Epithelial cell of proximal tubule (primary cell): ENCODE measurements at regions not wholly inside any gene's neighbourhood (a gene's known extent, or its start where the extent isn't known, plus 50 kb on each side); places are given as distances from the start of the nearest gene placed in this dataset.

Source experiments
- DNase-seq: peaks from one replicate; pipeline ENCODE4 v3.0.0-alpha.2; 2011; ENCODE audit warnings: low read depth
- H3K4me3 ChIP-seq: 2 replicates; pipeline ENCODE4 v1.5.1; 2011; ENCODE audit warnings: low read depth, mild to moderate bottlenecking, low read length
- CTCF ChIP-seq: conservative IDR thresholded peaks from 2 replicates; pipeline ENCODE4 v1.5.1; 2012; ENCODE audit warnings: low read depth, mild to moderate bottlenecking, low read length

GRCh38 chr14:82445810-82446570 is 912.3 kb upstream of the SEL1L start:
- no peak overlapping the region for H3K4me3 ChIP-seq
- no peak for DNase-seq
- TF ChIP-seq CTCF: no peak

DNA sequence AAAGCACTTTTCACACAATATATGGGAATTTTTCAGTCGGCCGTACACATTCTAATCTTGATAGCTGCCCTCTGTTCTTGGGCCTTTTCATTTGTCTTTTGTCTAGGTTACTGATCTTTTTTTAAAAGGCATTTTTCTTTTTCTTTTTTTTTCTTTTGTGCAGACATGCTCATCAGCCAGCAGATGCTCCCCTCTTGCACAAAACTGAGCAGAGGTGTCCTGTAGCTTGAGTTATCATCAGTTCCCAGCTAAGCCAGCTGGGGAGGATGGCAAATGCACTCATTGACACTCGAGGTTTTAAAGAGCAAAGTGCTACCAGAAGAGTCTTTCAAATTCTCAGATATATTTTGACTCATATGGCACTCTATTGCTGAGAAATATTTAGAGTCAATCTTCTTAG is 913.9 kb upstream of the SEL1L start:
- no peak overlapping the region for H3K4me3 ChIP-seq
- no peak for TF ChIP-seq CTCF
- DNase-seq: no peak

GRCh38 chr14:82449926-82450468 is 916.3 kb upstream of the SEL1L start:
- no peak for TF ChIP-seq CTCF
- H3K4me3 ChIP-seq: no peak overlapping the region

DNA sequence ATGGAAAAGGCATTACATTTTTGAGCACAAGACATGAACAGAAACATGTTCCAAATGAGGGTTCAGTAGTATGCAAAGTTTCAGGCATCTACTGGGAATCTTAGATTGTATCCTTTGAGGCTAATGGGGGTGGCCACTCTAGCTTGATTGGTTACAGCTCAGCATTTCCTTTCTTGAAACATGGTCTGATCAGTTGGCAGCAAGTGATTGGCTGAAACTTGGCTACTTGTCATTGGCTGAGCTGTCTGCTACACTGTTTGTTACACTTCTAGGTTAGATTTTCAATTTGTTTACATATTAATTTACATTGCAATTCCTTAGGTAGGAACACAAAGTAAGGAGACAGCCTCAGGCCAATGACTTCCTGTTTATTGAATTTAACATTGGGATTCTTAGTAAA is 918.0 kb upstream of the SEL1L start:
- H3K4me3 ChIP-seq: no peak overlapping the region
- TF ChIP-seq CTCF: no peak
- no peak for DNase-seq

More at GRCh38 chr14:82449926-82450468, 916.3 kb upstream of the SEL1L start:
- no peak for DNase-seq

DNA sequence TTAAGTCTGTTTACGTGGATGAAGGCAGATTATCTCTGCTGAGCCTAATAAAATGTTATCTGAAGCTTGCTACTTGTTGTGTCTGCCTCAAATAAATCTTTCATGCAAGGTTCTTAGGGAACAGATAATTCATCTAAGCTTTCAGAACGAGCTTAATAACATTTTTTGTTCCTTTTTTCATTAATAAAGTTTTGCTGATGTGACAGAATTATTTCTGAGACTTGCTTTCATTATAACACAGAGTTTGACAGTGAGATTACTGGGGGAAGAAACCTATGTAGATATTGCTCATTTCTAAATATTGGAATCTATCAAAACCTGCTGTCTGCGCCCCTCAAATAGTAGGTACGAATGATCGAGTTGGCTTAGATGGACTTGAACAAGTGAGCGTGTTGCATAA is 948.7 kb upstream of the SEL1L start:
- no peak for DNase-seq
- no peak overlapping the region for H3K4me3 ChIP-seq
- no peak for TF ChIP-seq CTCF

DNA sequence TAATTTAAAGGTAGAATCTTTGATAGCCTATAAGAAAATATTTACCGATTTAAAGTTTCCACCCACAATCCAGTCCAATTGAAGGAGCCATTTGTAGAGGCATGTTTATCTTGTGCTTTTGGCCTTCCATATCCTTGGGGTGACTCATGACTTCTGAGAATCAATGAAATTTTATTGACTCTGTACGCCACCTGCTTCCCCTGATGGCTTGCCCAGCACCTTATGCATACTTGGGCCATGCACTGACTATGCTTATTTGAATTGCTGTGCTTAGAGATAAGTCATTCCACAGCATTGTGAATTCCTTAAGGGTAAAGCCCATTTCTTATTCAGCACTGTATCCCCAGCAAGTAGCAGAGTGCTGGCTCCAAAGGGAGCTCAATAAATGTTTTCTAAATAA is 954.8 kb upstream of the SEL1L start:
- TF ChIP-seq CTCF: no peak
- DNase-seq: no peak
- no peak overlapping the region for H3K4me3 ChIP-seq

- H3K4me3 ChIP-seq: no peak overlapping the region
- no peak for DNase-seq
- TF ChIP-seq CTCF: no peak
Measured at GRCh38 chr14:82490397-82490796, 956.7 kb upstream of the SEL1L start.
